Gastroesophageal sphincter (tissue), 3 donors: ENCODE measurements at regions not wholly inside any gene's neighbourhood (a gene's known extent, or its start where the extent isn't known, plus 50 kb on each side); places are given as distances from the start of the nearest gene placed in this dataset.

Experiments used
- EP300 ChIP-seq: sonication (generic); formaldehyde crosslinking; IDR thresholded peaks from one replicate; pipeline ENCODE4 v1.6.1; 2017; ENCODE audit warnings: antibody characterized with exemption, mild to moderate bottlenecking
- TF ChIP-seq, protein P1 (sequence below), 4 experiments: fragments of 200-600 bp in 2 of 4; fragments of 450-650 bp in 2 of 4; sonication (generic) in 1 of 4; IDR thresholded peaks; one replicate each; pipeline ENCODE4 v1.5.1; 2017 to 2019; ENCODE audit warnings: antibody characterized with exemption in 4 of 4, mild to moderate bottlenecking in 2 of 4, moderate library complexity in 2 of 4

DNA sequence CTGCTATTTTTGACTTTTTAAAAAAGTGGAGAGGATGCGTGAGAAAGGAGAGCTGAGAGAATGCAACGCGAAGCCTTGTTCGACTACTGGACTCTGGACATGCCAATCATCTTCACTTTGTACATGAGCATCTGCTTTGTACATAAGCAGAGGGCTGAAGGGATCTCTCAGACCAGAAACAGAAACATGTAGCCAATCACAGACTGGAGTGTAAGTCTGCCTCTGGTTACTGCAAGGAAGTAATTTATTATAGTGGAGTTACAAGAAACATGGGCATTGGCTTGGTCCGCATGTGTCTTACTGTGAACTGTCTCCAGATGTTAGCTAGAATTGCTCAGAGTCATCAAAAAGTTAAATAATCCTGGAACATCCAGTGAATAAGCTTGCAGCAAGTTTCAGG is 190.0 kb upstream of the GRAMD2B start:
- no peak for TF ChIP-seq EP300
- TF ChIP-seq, protein P1, sequence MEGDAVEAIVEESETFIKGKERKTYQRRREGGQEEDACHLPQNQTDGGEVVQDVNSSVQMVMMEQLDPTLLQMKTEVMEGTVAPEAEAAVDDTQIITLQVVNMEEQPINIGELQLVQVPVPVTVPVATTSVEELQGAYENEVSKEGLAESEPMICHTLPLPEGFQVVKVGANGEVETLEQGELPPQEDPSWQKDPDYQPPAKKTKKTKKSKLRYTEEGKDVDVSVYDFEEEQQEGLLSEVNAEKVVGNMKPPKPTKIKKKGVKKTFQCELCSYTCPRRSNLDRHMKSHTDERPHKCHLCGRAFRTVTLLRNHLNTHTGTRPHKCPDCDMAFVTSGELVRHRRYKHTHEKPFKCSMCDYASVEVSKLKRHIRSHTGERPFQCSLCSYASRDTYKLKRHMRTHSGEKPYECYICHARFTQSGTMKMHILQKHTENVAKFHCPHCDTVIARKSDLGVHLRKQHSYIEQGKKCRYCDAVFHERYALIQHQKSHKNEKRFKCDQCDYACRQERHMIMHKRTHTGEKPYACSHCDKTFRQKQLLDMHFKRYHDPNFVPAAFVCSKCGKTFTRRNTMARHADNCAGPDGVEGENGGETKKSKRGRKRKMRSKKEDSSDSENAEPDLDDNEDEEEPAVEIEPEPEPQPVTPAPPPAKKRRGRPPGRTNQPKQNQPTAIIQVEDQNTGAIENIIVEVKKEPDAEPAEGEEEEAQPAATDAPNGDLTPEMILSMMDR (IDR thresholded peaks at IDR 0.05), result no peak
